ENCODE measurements at regions not wholly inside any gene's neighbourhood (a gene's known extent, or its start where the extent isn't known, plus 50 kb on each side); places are given as distances from the start of the nearest gene placed in this dataset.

DNA sequence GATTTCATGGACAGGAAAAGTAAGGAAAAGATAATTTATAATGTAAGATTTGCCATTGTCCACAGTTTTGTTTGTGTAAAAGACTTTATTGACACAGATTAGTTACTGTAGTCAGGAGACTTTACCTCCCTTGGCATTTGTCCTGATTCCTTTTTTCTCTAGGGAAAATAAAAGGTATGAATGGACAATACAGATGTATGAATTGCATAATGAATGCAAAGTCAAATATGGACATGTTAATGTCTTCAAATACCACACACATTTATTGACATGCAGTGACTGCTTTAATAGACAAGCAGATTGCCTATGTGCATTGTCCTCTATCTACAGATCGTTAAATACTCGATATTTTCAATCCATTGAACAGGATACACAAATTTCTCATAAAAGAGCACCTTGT, 999.7 kb upstream of the SEL1L start:
- Histone ChIP-seq H3K4me1 (no peaks in the 10 kb centered on the region), H3K9ac (ENCODE audit: low read depth in 2 of 2, low read length in 2 of 2) (no peak overlapping the region), H3K36me3 (no peaks in the 10 kb centered on the region), H3K9me3 (no peaks in the 10 kb centered on the region), H3K27ac (no peak overlapping the region), H3K27me3 (no peaks in the 10 kb centered on the region), H3K4me3 (no peak overlapping the region)
- TF ChIP-seq, protein P1, sequence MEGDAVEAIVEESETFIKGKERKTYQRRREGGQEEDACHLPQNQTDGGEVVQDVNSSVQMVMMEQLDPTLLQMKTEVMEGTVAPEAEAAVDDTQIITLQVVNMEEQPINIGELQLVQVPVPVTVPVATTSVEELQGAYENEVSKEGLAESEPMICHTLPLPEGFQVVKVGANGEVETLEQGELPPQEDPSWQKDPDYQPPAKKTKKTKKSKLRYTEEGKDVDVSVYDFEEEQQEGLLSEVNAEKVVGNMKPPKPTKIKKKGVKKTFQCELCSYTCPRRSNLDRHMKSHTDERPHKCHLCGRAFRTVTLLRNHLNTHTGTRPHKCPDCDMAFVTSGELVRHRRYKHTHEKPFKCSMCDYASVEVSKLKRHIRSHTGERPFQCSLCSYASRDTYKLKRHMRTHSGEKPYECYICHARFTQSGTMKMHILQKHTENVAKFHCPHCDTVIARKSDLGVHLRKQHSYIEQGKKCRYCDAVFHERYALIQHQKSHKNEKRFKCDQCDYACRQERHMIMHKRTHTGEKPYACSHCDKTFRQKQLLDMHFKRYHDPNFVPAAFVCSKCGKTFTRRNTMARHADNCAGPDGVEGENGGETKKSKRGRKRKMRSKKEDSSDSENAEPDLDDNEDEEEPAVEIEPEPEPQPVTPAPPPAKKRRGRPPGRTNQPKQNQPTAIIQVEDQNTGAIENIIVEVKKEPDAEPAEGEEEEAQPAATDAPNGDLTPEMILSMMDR (IDR thresholded peaks at IDR 0.05), result no peak
- intact Hi-C loops (cut with DNase I), result no loop called here
- DNase-seq, result no peak

GRCh38 chr14:82536566-82536965, 1002.9 kb upstream of the SEL1L start:
- H3K27ac ChIP-seq, result no peak overlapping the region
- intact Hi-C loops (cut with DNase I), result no loop called here
- no peaks in the 10 kb centered on the region for H3K36me3 ChIP-seq
- no peak overlapping the region for H3K4me3 ChIP-seq
- H3K9me3 ChIP-seq, result no peaks in the 10 kb centered on the region
- no peak overlapping the region for H3K9ac ChIP-seq (ENCODE audit: low read depth in 2 of 2, low read length in 2 of 2)
- H3K4me1 ChIP-seq, result no peaks in the 10 kb centered on the region
- no peaks in the 10 kb centered on the region for H3K27me3 ChIP-seq
- TF ChIP-seq, protein P1 (IDR thresholded peaks at IDR 0.05), result no peak
- DNase-seq, result no peak

DNA sequence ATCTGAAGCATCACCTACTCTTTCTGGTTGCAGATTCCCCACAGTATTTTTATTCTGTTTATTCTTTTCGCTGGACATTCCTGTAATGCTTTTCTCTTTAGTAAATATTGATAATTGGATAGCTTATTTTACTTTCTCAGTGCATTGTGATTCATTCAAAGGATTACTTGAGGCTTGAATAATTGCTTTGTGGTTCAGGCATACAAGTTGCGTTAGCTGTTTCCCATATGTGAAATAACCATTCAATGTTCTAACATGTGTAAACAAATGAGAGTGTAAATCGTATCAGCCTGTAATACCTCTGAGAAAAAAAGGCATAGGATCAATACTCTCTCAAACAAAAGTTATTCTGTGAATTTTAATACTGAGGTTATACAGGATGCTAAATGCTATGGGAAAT, 1004.2 kb upstream of the SEL1L start:
- intact Hi-C loops (cut with DNase I), result no loop called here
- H3K9ac ChIP-seq (ENCODE audit: low read depth in 2 of 2, low read length in 2 of 2), result no peak overlapping the region
- no peak overlapping the region for H3K27ac ChIP-seq
- H3K4me3 ChIP-seq, result no peak overlapping the region
- no peaks in the 10 kb centered on the region for H3K36me3 ChIP-seq
- no peak for DNase-seq
- TF ChIP-seq, protein P1 (IDR thresholded peaks at IDR 0.05), result no peak
- H3K9me3 ChIP-seq, result no peaks in the 10 kb centered on the region
- H3K27me3 ChIP-seq, result no peaks in the 10 kb centered on the region
- no peaks in the 10 kb centered on the region for H3K4me1 ChIP-seq

- TF ChIP-seq, protein P1 (IDR thresholded peaks at IDR 0.05), result no peak
- H3K27ac ChIP-seq, result no peak overlapping the region
- no peaks in the 10 kb centered on the region for H3K4me1 ChIP-seq
- DNase-seq, result no peak
- no peaks in the 10 kb centered on the region for H3K36me3 ChIP-seq
- H3K27me3 ChIP-seq, result no peaks in the 10 kb centered on the region
- H3K9ac ChIP-seq (ENCODE audit: low read depth in 2 of 2, low read length in 2 of 2), result no peak overlapping the region
- H3K4me3 ChIP-seq, result no peak overlapping the region
- intact Hi-C loops (cut with DNase I), result no loop called here
- no peaks in the 10 kb centered on the region for H3K9me3 ChIP-seq
These were observed 1012.7 kb upstream of the SEL1L start for GRCh38 chr14:82546401-82546800.

GRCh38 chr14:82549306-82549990, 1015.8 kb upstream of the SEL1L start:
- intact Hi-C loops (cut with DNase I), result no loop called here

More at GRCh38 chr14:82549306-82549990, 1015.8 kb upstream of the SEL1L start:
- Histone ChIP-seq H3K4me1 (no peaks in the 10 kb centered on the region), H3K27me3 (no peaks in the 10 kb centered on the region), H3K27ac (no peak overlapping the region), H3K9ac (ENCODE audit: low read depth in 2 of 2, low read length in 2 of 2) (no peak overlapping the region), H3K9me3 (no peaks in the 10 kb centered on the region), H3K36me3 (no peaks in the 10 kb centered on the region), H3K4me3 (no peak overlapping the region)
- DNase-seq, result no peak
- TF ChIP-seq, protein P1 (IDR thresholded peaks at IDR 0.05), result no peak
